CD4-positive, alpha-beta T cell (primary cell): ENCODE measurements at regions not wholly inside any gene's neighbourhood (a gene's known extent, or its start where the extent isn't known, plus 50 kb on each side); places are given as distances from the start of the nearest gene placed in this dataset.

ENCODE experiments used
- ATAC-seq: fragments of 200-7000 bp; cut with Tn5 transposase; one replicate; pipeline ENCODE4 v1.10.0; 2022; ENCODE audit warnings: mild to moderate bottlenecking; ENCODE audit not compliant: poor library complexity
- CTCF ChIA-PET: fragments of 350-600 bp; sonication (Branson Sonifier 250); formaldehyde crosslinking; loops from one replicate; lab custom pipeline; 2021; ENCODE audit warnings: antibody characterized with exemption, inconsistent platforms; lab: Charles Lee
- POLR2A ChIA-PET: fragments of 350-600 bp; sonication (Branson Sonifier 250); formaldehyde crosslinking; loops from one replicate; lab custom pipeline; 2021; ENCODE audit warnings: antibody characterized with exemption, inconsistent platforms; lab: Charles Lee
- DNase-seq, 14 experiments: peaks; one replicate each; pipeline ENCODE4 v3.0.0-alpha.2; 2013 to 2020; ENCODE audit warnings: mixed read lengths in 2 of 14
- H3K27ac ChIP-seq, 2 donors: one replicate each; pipeline versions ENCODE4 v1.5.1 to v1.7.0; 2013; ENCODE audit warnings: low read length in 2 of 2, low read depth in 1 of 2, mild to moderate bottlenecking in 1 of 2
- H3K27me3 ChIP-seq, 2 experiments: 1 replicate in 1 of 2; 2 replicates in 1 of 2; pipeline versions ENCODE4 v1.6.1 to v1.7.0; 2013; ENCODE audit warnings: low read length in 2 of 2, control low read depth in 1 of 2, mild to moderate bottlenecking in 1 of 2, moderate library complexity in 1 of 2; ENCODE audit not compliant: insufficient read depth in 2 of 2, control insufficient read depth in 1 of 2
- H3K36me3 ChIP-seq: one replicate; pipeline ENCODE4 v1.6.1; 2013; ENCODE audit warnings: low read length, control low read depth; ENCODE audit not compliant: insufficient read depth
- H3K4me1 ChIP-seq: one replicate; pipeline ENCODE4 v1.6.1; 2013; ENCODE audit warnings: low read length, control low read depth; ENCODE audit not compliant: insufficient read depth
- H3K4me3 ChIP-seq: one replicate; pipeline ENCODE4 v1.5.1; 2013; ENCODE audit warnings: mild to moderate bottlenecking, low read length, moderate library complexity
- H3K9me3 ChIP-seq, 2 experiments: 1 replicate in 1 of 2; 2 replicates in 1 of 2; pipeline versions ENCODE4 v1.6.1 to v1.7.0; 2013; ENCODE audit warnings: low read length in 2 of 2, mild to moderate bottlenecking in 2 of 2, control low read depth in 1 of 2, moderate library complexity in 1 of 2; ENCODE audit not compliant: control insufficient read depth in 1 of 2, insufficient read depth in 1 of 2
- H3K27ac Mint-ChIP-seq: one replicate; pipeline ENCODE4 v1.8.0; 2020; ENCODE audit warnings: mixed read lengths
- H3K27me3 Mint-ChIP-seq: one replicate; pipeline ENCODE4 v1.8.0; 2021; ENCODE audit warnings: mixed read lengths
- H3K36me3 Mint-ChIP-seq: one replicate; pipeline ENCODE4 v1.8.0; 2021; ENCODE audit warnings: low read depth, mixed read lengths
- H3K4me1 Mint-ChIP-seq: one replicate; pipeline ENCODE4 v1.8.0; 2021; ENCODE audit warnings: low read depth, mixed read lengths
- H3K4me3 Mint-ChIP-seq: one replicate; pipeline ENCODE4 v1.8.0; 2020; ENCODE audit warnings: mild to moderate bottlenecking, mixed read lengths
- H3K9me3 Mint-ChIP-seq: one replicate; pipeline ENCODE4 v1.8.0; 2020; ENCODE audit warnings: mixed read lengths
- intact Hi-C, 2 experiments: fragments of 100-400 bp; cut with DNase I in 1 of 2; cut with micrococcal nuclease in 1 of 2; formaldehyde crosslinking; loops; one replicate each; pipeline versions ENCODE4 v1.15.1 to v1.9.0; 2023 to 2025; cut with DNase I, micrococcal nuclease
- TF ChIP-seq, protein P1 (sequence below): fragments of 200-600 bp; IDR thresholded peaks from one replicate; pipeline ENCODE4 v1.8.0; 2022; ENCODE audit warnings: antibody characterized with exemption, mild to moderate bottlenecking

DNA sequence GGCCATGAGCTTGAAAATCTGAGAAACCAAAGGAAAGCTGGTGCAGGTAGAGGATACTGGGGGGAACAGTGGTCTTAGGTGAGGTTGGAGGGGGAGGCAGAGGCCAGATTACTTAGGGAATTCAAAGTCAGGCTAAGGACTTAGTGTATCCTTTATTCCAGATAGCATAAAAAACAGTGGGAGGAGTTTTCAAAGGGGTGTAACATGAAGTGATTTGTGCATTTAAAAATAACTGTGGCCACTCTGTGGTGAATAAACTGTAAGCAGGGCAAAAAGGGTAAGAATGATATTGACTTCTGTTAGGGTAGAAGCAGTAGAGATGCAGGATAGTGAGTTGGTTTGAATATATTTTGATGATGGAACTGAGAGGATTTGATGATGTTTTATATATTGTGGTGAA, 313.2 kb downstream of the EMP1 start:
- ATAC-seq (no peak), DNase-seq (no peak)
- Mint-ChIP-seq H3K27ac (no peak overlapping the region), H3K36me3 (no peaks in the 10 kb centered on the region), H3K4me1 (no peaks in the 10 kb centered on the region), H3K9me3 (peaks cover 6% of the 10 kb centered on the region), H3K27me3 (no peaks in the 10 kb centered on the region), H3K4me3 (no peak overlapping the region)
- intact Hi-C loops = no loop called here
- H3K27me3 ChIP-seq = no peaks in the 10 kb centered on the region
- ChIA-PET POLR2A (no interaction called here), CTCF (no interaction called here)
- TF ChIP-seq, protein P1, sequence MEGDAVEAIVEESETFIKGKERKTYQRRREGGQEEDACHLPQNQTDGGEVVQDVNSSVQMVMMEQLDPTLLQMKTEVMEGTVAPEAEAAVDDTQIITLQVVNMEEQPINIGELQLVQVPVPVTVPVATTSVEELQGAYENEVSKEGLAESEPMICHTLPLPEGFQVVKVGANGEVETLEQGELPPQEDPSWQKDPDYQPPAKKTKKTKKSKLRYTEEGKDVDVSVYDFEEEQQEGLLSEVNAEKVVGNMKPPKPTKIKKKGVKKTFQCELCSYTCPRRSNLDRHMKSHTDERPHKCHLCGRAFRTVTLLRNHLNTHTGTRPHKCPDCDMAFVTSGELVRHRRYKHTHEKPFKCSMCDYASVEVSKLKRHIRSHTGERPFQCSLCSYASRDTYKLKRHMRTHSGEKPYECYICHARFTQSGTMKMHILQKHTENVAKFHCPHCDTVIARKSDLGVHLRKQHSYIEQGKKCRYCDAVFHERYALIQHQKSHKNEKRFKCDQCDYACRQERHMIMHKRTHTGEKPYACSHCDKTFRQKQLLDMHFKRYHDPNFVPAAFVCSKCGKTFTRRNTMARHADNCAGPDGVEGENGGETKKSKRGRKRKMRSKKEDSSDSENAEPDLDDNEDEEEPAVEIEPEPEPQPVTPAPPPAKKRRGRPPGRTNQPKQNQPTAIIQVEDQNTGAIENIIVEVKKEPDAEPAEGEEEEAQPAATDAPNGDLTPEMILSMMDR = no peak
- H3K9me3 ChIP-seq = peaks cover 0 to 8% of the 10 kb centered on the region in 2 experiments
- H3K27ac ChIP-seq = no peak overlapping the region
- no peaks in the 10 kb centered on the region for H3K36me3 ChIP-seq
- no peak overlapping the region for H3K4me3 ChIP-seq
- H3K4me1 ChIP-seq = no peaks in the 10 kb centered on the region

DNA sequence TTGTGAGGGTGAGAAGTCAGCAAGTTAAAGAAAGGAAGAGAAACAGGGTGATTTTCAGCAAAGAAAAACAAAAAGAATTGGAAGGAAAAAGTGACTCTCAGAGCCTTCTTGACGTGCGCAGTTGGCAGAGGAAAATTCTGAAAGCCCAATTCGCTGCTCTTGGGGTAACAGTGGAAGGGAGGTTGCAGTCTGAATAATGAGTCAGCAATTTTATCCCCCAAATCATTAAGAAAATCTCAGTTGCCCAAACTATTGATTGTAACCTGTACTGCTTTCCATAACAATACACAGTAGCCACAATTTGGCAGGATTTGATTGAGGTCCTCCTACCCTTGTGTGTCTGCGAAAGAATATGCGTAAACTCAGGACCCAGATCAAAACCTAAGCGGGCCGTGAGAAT, 309.1 kb downstream of the EMP1 start:
- H3K4me1 ChIP-seq = no peaks in the 10 kb centered on the region
- no peak overlapping the region for H3K27ac Mint-ChIP-seq
- H3K27me3 ChIP-seq = no peaks in the 10 kb centered on the region
- no peaks in the 10 kb centered on the region for H3K27me3 Mint-ChIP-seq
- CTCF ChIA-PET = no interaction called here
- no peaks in the 10 kb centered on the region for H3K4me1 Mint-ChIP-seq
- DNase-seq (no peak), ATAC-seq (no peak)
- POLR2A ChIA-PET = no interaction called here
- H3K9me3 Mint-ChIP-seq = no peaks in the 10 kb centered on the region
- no peak overlapping the region for H3K4me3 Mint-ChIP-seq
- intact Hi-C loops = no loop called here
- H3K9me3 ChIP-seq = no peaks in the 10 kb centered on the region
- H3K36me3 ChIP-seq = no peaks in the 10 kb centered on the region
- TF ChIP-seq, protein P1 = no peak
- no peak overlapping the region for H3K4me3 ChIP-seq
- H3K36me3 Mint-ChIP-seq = no peaks in the 10 kb centered on the region
- H3K27ac ChIP-seq = no peak overlapping the region

DNA sequence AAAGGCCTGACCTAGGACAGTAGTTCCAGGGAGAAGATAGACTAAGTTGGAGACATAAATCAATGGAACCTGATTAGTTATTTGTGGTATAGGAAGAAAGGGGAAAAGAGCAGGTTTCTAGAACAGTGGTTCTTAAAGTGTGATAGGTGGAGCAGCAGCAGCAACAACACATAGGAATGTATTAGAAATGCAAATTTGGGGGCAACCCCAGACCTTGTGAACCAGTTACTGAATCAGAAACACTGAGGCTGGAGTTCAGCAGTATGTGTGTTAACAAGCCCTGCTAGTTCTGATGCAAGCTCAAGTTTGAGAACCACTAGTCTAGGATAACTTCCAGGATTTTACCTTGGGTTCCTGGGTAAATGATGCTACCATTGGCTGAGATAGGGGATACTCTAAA, 308.7 kb downstream of the EMP1 start:
- no peak overlapping the region for H3K4me3 Mint-ChIP-seq
- H3K9me3 ChIP-seq = no peaks in the 10 kb centered on the region
- TF ChIP-seq, protein P1 = no peak
- H3K27ac ChIP-seq = no peak overlapping the region
- H3K27me3 ChIP-seq = no peaks in the 10 kb centered on the region
- DNase-seq = no peak
- H3K27ac Mint-ChIP-seq = no peak overlapping the region
- H3K4me3 ChIP-seq = no peak overlapping the region
- no peaks in the 10 kb centered on the region for H3K27me3 Mint-ChIP-seq
- H3K36me3 Mint-ChIP-seq = no peaks in the 10 kb centered on the region
- no peaks in the 10 kb centered on the region for H3K36me3 ChIP-seq
- intact Hi-C loops = no loop called here
- ATAC-seq = no peak
- no peaks in the 10 kb centered on the region for H3K9me3 Mint-ChIP-seq
- CTCF ChIA-PET = no interaction called here
- POLR2A ChIA-PET = no interaction called here
- no peaks in the 10 kb centered on the region for H3K4me1 Mint-ChIP-seq
- H3K4me1 ChIP-seq = no peaks in the 10 kb centered on the region
